ENCODE measurements at regions not wholly inside any gene's neighbourhood (a gene's known extent, or its start where the extent isn't known, plus 50 kb on each side); places are given as distances from the start of the nearest gene placed in this dataset.

- no TSS peak for BruUV-seq (replicated peaks)
- Mint-ChIP-seq H3K9me3 (ENCODE audit: low read depth, unreplicated experiment) (no peaks in the 10 kb centered on the region), H3K27me3 (ENCODE audit: unreplicated experiment) (no peaks in the 10 kb centered on the region), H3K4me3 (ENCODE audit: low read depth, unreplicated experiment) (no peak overlapping the region), H3K4me1 (ENCODE audit: low read depth, unreplicated experiment) (no peaks in the 10 kb centered on the region), H3K36me3 (ENCODE audit: insufficient read depth, unreplicated experiment) (no peaks in the 10 kb centered on the region), H3K27ac (ENCODE audit: unreplicated experiment) (no peak overlapping the region)
- DNase-seq = no peak
- intact Hi-C loops (cut with micrococcal nuclease; ENCODE audit: unreplicated experiment) = no loop called here
- no peak for TF ChIP-seq CTCF (IDR thresholded peaks at IDR 0.05; ENCODE audit: unreplicated experiment)
- CTCF ChIA-PET = no interaction called here
Measured at GRCh38 chrX:40394302-40394701, 186.5 kb upstream of the ATP6AP2 start.

GRCh38 chrX:40392599-40392998 is 188.2 kb upstream of the ATP6AP2 start:
- CTCF ChIA-PET = interaction anchor here (0.5 to 0.6 kb wide), 2 partner anchors 12 to 655 kb away, joined by 3 read pairs; no protein-coding TSS in a partner anchor
- H3K4me3 Mint-ChIP-seq (ENCODE audit: low read depth, unreplicated experiment) = no peak overlapping the region

GRCh38 chrX:40391662-40392061 is 189.1 kb upstream of the ATP6AP2 start:
- DNase-seq = no peak
- Mint-ChIP-seq H3K9me3 (ENCODE audit: low read depth, unreplicated experiment) (no peaks in the 10 kb centered on the region), H3K36me3 (ENCODE audit: insufficient read depth, unreplicated experiment) (no peaks in the 10 kb centered on the region), H3K4me1 (ENCODE audit: low read depth, unreplicated experiment) (no peaks in the 10 kb centered on the region), H3K4me3 (ENCODE audit: low read depth, unreplicated experiment) (no peak overlapping the region), H3K27me3 (ENCODE audit: unreplicated experiment) (no peaks in the 10 kb centered on the region), H3K27ac (ENCODE audit: unreplicated experiment) (no peak overlapping the region)
- CTCF ChIA-PET = no interaction called here
- no peak for TF ChIP-seq CTCF (IDR thresholded peaks at IDR 0.05; ENCODE audit: unreplicated experiment)
- intact Hi-C loops (cut with micrococcal nuclease; ENCODE audit: unreplicated experiment) = no loop called here
- BruUV-seq (replicated peaks) = no TSS peak

More at GRCh38 chrX:40392599-40392998, 188.2 kb upstream of the ATP6AP2 start:
- Mint-ChIP-seq H3K9me3 (ENCODE audit: low read depth, unreplicated experiment) (no peaks in the 10 kb centered on the region), H3K27ac (ENCODE audit: unreplicated experiment) (no peak overlapping the region), H3K27me3 (ENCODE audit: unreplicated experiment) (no peaks in the 10 kb centered on the region), H3K4me1 (ENCODE audit: low read depth, unreplicated experiment) (no peaks in the 10 kb centered on the region), H3K36me3 (ENCODE audit: insufficient read depth, unreplicated experiment) (no peaks in the 10 kb centered on the region)
- no peak for TF ChIP-seq CTCF (IDR thresholded peaks at IDR 0.05; ENCODE audit: unreplicated experiment)
- intact Hi-C loops (cut with micrococcal nuclease; ENCODE audit: unreplicated experiment) = no loop called here
- BruUV-seq (replicated peaks) = no TSS peak
- DNase-seq = no peak

GRCh38 chrX:40389555-40389954 is 191.2 kb upstream of the ATP6AP2 start:
- intact Hi-C loops (cut with micrococcal nuclease; ENCODE audit: unreplicated experiment) = no loop called here
- no peak for TF ChIP-seq CTCF (IDR thresholded peaks at IDR 0.05; ENCODE audit: unreplicated experiment)
- Mint-ChIP-seq H3K27ac (ENCODE audit: unreplicated experiment) (no peak overlapping the region), H3K27me3 (ENCODE audit: unreplicated experiment) (no peaks in the 10 kb centered on the region), H3K36me3 (ENCODE audit: insufficient read depth, unreplicated experiment) (no peaks in the 10 kb centered on the region), H3K4me1 (ENCODE audit: low read depth, unreplicated experiment) (no peaks in the 10 kb centered on the region), H3K9me3 (ENCODE audit: low read depth, unreplicated experiment) (no peaks in the 10 kb centered on the region), H3K4me3 (ENCODE audit: low read depth, unreplicated experiment) (no peak overlapping the region)
- BruUV-seq (replicated peaks) = no TSS peak
- CTCF ChIA-PET = no interaction called here
- DNase-seq = no peak
